Uterus (tissue), 3 donors: ENCODE measurements at regions not wholly inside any gene's neighbourhood (a gene's known extent, or its start where the extent isn't known, plus 50 kb on each side); places are given as distances from the start of the nearest gene placed in this dataset.

Source experiments
- DNase-seq, 2 donors: peaks; one replicate each; pipeline ENCODE4 v3.0.0-alpha.2; 2019 to 2020
- H3K27ac ChIP-seq, 2 donors: fragments of 200-600 bp; sonication (generic); 1 replicate in 1 of 2; 2 replicates in 1 of 2; pipeline ENCODE4 v1.5.1; 2016 to 2018
- H3K27me3 ChIP-seq, 2 donors: fragments of 200-600 bp; sonication (generic); one replicate each; pipeline ENCODE4 v1.5.1; 2018 to 2019; ENCODE audit warnings: control low read depth in 1 of 2
- H3K36me3 ChIP-seq, 2 donors: fragments of 200-600 bp; sonication (generic); one replicate each; pipeline ENCODE4 v1.5.1; 2019; ENCODE audit warnings: control low read depth in 1 of 2
- H3K4me1 ChIP-seq, 2 donors: fragments of 200-600 bp; sonication (generic); one replicate each; pipeline ENCODE4 v1.5.1; 2018 to 2019; ENCODE audit warnings: control low read depth in 1 of 2
- H3K4me3 ChIP-seq, 2 donors: fragments of 200-600 bp; sonication (generic); 1 replicate in 1 of 2; 2 replicates in 1 of 2; pipeline ENCODE4 v1.5.1; 2018 to 2019; ENCODE audit warnings: mild to moderate bottlenecking in 1 of 2
- H3K9me3 ChIP-seq, 2 donors: fragments of 200-600 bp; sonication (generic); one replicate each; pipeline ENCODE4 v1.5.1; 2019; ENCODE audit warnings: control low read depth in 1 of 2
- CTCF ChIP-seq, 4 experiments: fragments of 200-600 bp in 2 of 4; fragments of 450-650 bp in 2 of 4; sonication (generic) in 2 of 4; IDR thresholded peaks; one replicate each; pipeline ENCODE4 v1.5.1; 2016 to 2019; ENCODE audit warnings: antibody characterized with exemption in 4 of 4, mild to moderate bottlenecking in 2 of 4, moderate library complexity in 1 of 4
- POLR2A ChIP-seq, 2 donors: fragments of 450-650 bp; IDR thresholded peaks; one replicate each; pipeline ENCODE4 v1.6.1; 2016; ENCODE audit warnings: antibody characterized with exemption in 2 of 2, mild to moderate bottlenecking in 1 of 2, moderate library complexity in 1 of 2
- intact Hi-C: fragments of 100-400 bp; cut with DNase I; formaldehyde crosslinking; loops from one replicate; pipeline ENCODE4 v1.15.1; 2023; ENCODE audit warnings: low total_unique reads
- donor health status: DM: yes; HTN: yes; CAD: no.

DNA sequence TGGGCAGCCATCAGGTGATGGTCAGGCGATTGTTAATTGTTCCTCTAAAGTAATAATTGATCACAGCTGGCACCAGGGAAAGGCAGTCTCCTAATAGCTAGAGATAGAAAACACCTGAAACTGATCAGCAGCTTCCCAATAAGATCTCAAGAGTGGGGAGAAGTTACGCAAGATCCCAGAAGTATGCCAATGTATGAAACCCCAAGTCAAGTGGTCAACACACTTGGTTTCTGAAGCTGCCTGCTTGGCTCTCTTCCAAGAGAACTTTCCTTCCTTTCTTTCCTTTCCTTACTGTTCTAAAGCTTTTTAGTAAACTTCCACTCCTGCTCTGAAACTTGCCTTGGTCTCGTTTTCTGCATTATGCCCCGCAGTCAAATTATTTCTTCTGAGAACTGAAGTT is 201.6 kb upstream of the SKOR2 start:
- Histone ChIP-seq H3K4me1 (no peaks in the 10 kb centered on the region), H3K9me3 (no peaks in the 10 kb centered on the region), H3K4me3 (no peak overlapping the region), H3K36me3 (no peaks in the 10 kb centered on the region), H3K27me3 (no peaks in the 10 kb centered on the region), H3K27ac (no peak overlapping the region)
- intact Hi-C loops = no loop called here
- DNase-seq = no peak
- no peak for TF ChIP-seq POLR2A (IDR thresholded peaks at IDR 0.05)
- no peak for TF ChIP-seq CTCF (IDR thresholded peaks at IDR 0.05)

DNA sequence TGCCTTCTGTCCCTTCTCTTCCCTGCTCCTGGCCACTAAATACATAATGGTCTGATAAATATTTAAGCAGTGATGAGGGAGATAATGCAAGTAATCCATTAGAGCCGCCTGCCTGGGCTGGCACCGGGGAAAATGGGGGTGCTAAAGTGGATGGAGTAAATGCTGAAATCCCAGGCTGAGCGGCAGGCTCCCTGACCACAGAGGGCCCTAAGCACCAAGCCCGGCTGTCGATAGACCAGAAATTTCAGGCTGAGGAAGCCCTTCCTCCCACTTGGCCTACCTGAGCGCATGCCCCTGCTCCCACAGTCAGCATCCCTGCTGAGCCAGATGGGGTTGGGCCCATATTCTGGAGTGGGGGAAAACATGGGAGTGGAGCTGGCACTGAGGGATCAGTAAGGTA is 197.5 kb upstream of the SKOR2 start:
- TF ChIP-seq CTCF (IDR thresholded peaks at IDR 0.05) = no peak
- no peak for TF ChIP-seq POLR2A (IDR thresholded peaks at IDR 0.05)
- Histone ChIP-seq H3K36me3 (no peaks in the 10 kb centered on the region), H3K4me3 (no peak overlapping the region), H3K27ac (no peak overlapping the region), H3K9me3 (no peaks in the 10 kb centered on the region), H3K27me3 (no peaks in the 10 kb centered on the region), H3K4me1 (no peaks in the 10 kb centered on the region)
- DNase-seq = no peak
- intact Hi-C loops = no loop called here

DNA sequence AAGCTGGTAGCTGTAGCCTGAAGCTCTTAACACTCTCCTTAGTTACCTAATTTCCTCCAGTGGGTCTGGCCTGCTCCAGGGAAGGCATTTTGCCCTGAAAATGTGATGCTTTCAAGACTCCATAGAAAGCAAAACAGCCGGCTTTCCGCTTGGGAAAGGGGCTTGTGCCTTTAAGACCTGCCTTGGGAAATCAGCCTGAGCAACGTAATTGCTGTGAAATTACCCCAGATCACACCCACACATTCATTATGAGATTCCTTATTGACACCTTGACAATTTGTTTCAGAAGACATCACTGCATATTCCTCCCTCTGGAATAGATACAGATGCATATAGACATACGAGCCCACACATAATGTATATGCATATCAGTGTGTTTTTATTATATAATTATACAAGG is 190.5 kb upstream of the SKOR2 start:
- DNase-seq = no peak
- Histone ChIP-seq H3K4me3 (no peak overlapping the region), H3K36me3 (no peaks in the 10 kb centered on the region), H3K27ac (no peak overlapping the region), H3K27me3 (no peaks in the 10 kb centered on the region), H3K4me1 (no peaks in the 10 kb centered on the region), H3K9me3 (no peaks in the 10 kb centered on the region)
- TF ChIP-seq POLR2A (IDR thresholded peaks at IDR 0.05) (no peak), CTCF (IDR thresholded peaks at IDR 0.05) (no peak)
- intact Hi-C loops = no loop called here

GRCh38 chr18:47438001-47438400 is 186.5 kb upstream of the SKOR2 start:
- H3K4me3 ChIP-seq = no peak overlapping the region
- no peaks in the 10 kb centered on the region for H3K9me3 ChIP-seq
- H3K27me3 ChIP-seq = no peaks in the 10 kb centered on the region
- no peak overlapping the region for H3K27ac ChIP-seq
- no peak for DNase-seq
- intact Hi-C loops = no loop called here
- TF ChIP-seq CTCF (IDR thresholded peaks at IDR 0.05) = no peak
- no peak for TF ChIP-seq POLR2A (IDR thresholded peaks at IDR 0.05)
- no peaks in the 10 kb centered on the region for H3K36me3 ChIP-seq
- no peaks in the 10 kb centered on the region for H3K4me1 ChIP-seq

DNA sequence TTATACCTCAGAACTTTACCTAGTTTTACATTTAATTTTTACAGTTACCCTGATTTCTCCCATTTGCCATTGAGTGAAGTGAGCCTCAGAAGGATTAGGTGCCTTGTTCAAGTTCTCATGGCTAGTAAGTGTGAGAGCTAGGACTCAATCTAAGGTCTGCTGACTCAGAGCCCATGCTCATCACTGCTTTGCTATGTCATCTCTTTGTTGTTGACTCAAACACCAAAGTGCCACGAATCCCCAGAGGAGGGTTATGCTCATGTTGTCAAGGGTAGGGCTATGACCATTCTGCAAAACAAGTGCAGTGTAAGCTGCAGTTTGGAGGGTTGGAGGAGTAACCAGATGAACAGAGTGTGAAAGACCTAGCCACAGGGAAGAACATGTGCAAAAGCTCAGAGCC is 185.4 kb upstream of the SKOR2 start:
- DNase-seq = no peak
- Histone ChIP-seq H3K27me3 (no peaks in the 10 kb centered on the region), H3K27ac (no peak overlapping the region), H3K4me1 (no peaks in the 10 kb centered on the region), H3K9me3 (no peaks in the 10 kb centered on the region), H3K4me3 (no peak overlapping the region), H3K36me3 (no peaks in the 10 kb centered on the region)
- intact Hi-C loops = no loop called here
- TF ChIP-seq POLR2A (IDR thresholded peaks at IDR 0.05) (no peak), CTCF (IDR thresholded peaks at IDR 0.05) (no peak)
